ENCODE measurements at regions not wholly inside any gene's neighbourhood (a gene's known extent, or its start where the extent isn't known, plus 50 kb on each side); places are given as distances from the start of the nearest gene placed in this dataset.

- Histone ChIP-seq H3K4me1 (ENCODE audit: control insufficient read depth in 2 of 3, insufficient read depth in 2 of 3, low read depth in 1 of 3, low read length in 3 of 3) (peaks cover 0 to 2% (median 0%) of the 10 kb centered on the region in 3 donors), H3K9ac (ENCODE audit: low read length in 3 of 3) (no peak overlapping the region), H3K27ac (ENCODE audit: low read depth in 2 of 2, low read length in 2 of 2) (no peak overlapping the region), H3K4me3 (ENCODE audit: low read length in 3 of 3) (no peak overlapping the region), H3K36me3 (ENCODE audit: control insufficient read depth in 2 of 3, insufficient read depth in 3 of 3, low read length in 3 of 3) (no peaks in the 10 kb centered on the region), H3K27me3 (ENCODE audit: control insufficient read depth, insufficient read depth, low read length) (no peaks in the 10 kb centered on the region), H3K9me3 (ENCODE audit: control insufficient read depth in 2 of 3, insufficient read depth in 1 of 3, low read length in 3 of 3) (peaks cover 0 to 8% (median 0%) of the 10 kb centered on the region in 3 donors)
- DNase-seq: no peak
- no peak for TF ChIP-seq CTCF (IDR thresholded peaks at IDR 0.05; ENCODE audit: borderline replicate concordance, extremely low read depth, insufficient read depth)
- FAIRE-seq: no peak
- intact Hi-C loops (cut with DNase I): no loop called here
Measured at GRCh38 chr4:4734425-4734824, 125.0 kb upstream of the MSX1 start.

- peaks cover 0 to 2% (median 0%) of the 10 kb centered on the region in 3 donors for H3K4me1 ChIP-seq (ENCODE audit: control insufficient read depth in 2 of 3, insufficient read depth in 2 of 3, low read depth in 1 of 3, low read length in 3 of 3)
- DNase-seq (no peak), FAIRE-seq (no peak)
- intact Hi-C loops (cut with DNase I): no loop called here
- peaks cover 0 to 8% (median 0%) of the 10 kb centered on the region in 3 donors for H3K9me3 ChIP-seq (ENCODE audit: control insufficient read depth in 2 of 3, insufficient read depth in 1 of 3, low read length in 3 of 3)
- H3K4me3 ChIP-seq (ENCODE audit: low read length in 3 of 3): no peak overlapping the region
- H3K36me3 ChIP-seq (ENCODE audit: control insufficient read depth in 2 of 3, insufficient read depth in 3 of 3, low read length in 3 of 3): no peaks in the 10 kb centered on the region
- no peak overlapping the region for H3K27ac ChIP-seq (ENCODE audit: low read depth in 2 of 2, low read length in 2 of 2)
- no peak for TF ChIP-seq CTCF (IDR thresholded peaks at IDR 0.05; ENCODE audit: borderline replicate concordance, extremely low read depth, insufficient read depth)
- no peak overlapping the region for H3K9ac ChIP-seq (ENCODE audit: low read length in 3 of 3)
- no peaks in the 10 kb centered on the region for H3K27me3 ChIP-seq (ENCODE audit: control insufficient read depth, insufficient read depth, low read length)
Measured at GRCh38 chr4:4733663-4734062, 125.8 kb upstream of the MSX1 start.

DNA sequence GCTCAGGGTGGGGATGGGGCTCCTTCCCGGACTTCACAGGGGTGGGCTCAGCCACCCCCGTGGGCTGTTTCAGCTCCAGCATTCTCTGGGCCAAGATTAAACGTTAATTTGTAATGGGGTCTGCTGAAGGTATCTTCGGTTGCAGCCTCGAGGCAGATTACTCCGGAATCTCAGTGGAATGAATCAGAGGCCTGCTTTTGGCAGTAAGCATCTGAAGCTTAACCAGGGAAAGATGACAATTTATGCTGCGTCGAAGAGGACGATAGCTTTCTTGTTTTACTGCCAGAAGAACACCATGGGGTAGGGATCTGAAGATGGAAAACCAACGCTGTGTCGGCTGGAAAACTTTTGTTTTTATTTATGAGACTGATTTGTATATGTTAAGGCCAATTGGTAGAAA, 129.2 kb upstream of the MSX1 start:
- no peak overlapping the region for H3K9ac ChIP-seq (ENCODE audit: low read length in 3 of 3)
- DNase-seq (no peak), FAIRE-seq (no peak)
- H3K27me3 ChIP-seq (ENCODE audit: control insufficient read depth, insufficient read depth, low read length): no peaks in the 10 kb centered on the region
- H3K4me1 ChIP-seq (ENCODE audit: control insufficient read depth in 2 of 3, insufficient read depth in 2 of 3, low read depth in 1 of 3, low read length in 3 of 3): no peaks in the 10 kb centered on the region
- no peak for TF ChIP-seq CTCF (IDR thresholded peaks at IDR 0.05; ENCODE audit: borderline replicate concordance, extremely low read depth, insufficient read depth)
- H3K9me3 ChIP-seq (ENCODE audit: control insufficient read depth in 2 of 3, insufficient read depth in 1 of 3, low read length in 3 of 3): peaks cover 1 to 26% (median 7%) of the 10 kb centered on the region in 3 donors
- H3K4me3 ChIP-seq (ENCODE audit: low read length in 3 of 3): no peak overlapping the region
- intact Hi-C loops (cut with DNase I): no loop called here
- no peaks in the 10 kb centered on the region for H3K36me3 ChIP-seq (ENCODE audit: control insufficient read depth in 2 of 3, insufficient read depth in 3 of 3, low read length in 3 of 3)
- H3K27ac ChIP-seq (ENCODE audit: low read depth in 2 of 2, low read length in 2 of 2): no peak overlapping the region

DNA sequence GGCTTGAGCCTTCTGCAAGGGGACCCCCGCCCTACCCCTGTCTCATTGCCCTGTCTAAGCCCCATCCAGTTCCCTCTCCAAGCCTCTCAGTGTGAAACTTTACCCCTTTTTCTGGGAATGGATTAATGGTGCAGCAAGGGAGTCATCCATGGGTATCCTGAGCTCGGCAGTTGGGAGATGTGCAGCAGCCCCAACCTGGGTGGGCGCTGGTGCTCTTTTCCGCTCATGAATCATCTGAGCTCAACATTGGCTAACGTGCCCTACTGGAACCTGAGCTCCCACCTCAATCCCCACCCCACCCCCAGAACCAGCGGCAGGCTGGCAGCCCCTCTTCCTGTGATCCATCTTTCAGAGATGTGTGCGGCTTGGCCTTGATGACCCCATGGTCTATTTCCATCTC, 130.3 kb upstream of the MSX1 start:
- H3K36me3 ChIP-seq (ENCODE audit: control insufficient read depth in 2 of 3, insufficient read depth in 3 of 3, low read length in 3 of 3): no peaks in the 10 kb centered on the region
- no peak overlapping the region for H3K27ac ChIP-seq (ENCODE audit: low read depth in 2 of 2, low read length in 2 of 2)
- FAIRE-seq (no peak), DNase-seq (peak in 4 of 5 donors; percentile 69 to 79 (median 72))
- intact Hi-C loops (cut with DNase I): no loop called here
- no peak overlapping the region for H3K4me3 ChIP-seq (ENCODE audit: low read length in 3 of 3)
- no peak for TF ChIP-seq CTCF (IDR thresholded peaks at IDR 0.05; ENCODE audit: borderline replicate concordance, extremely low read depth, insufficient read depth)
- H3K9ac ChIP-seq (ENCODE audit: low read length in 3 of 3): no peak overlapping the region
- no peaks in the 10 kb centered on the region for H3K4me1 ChIP-seq (ENCODE audit: control insufficient read depth in 2 of 3, insufficient read depth in 2 of 3, low read depth in 1 of 3, low read length in 3 of 3)
- peaks cover 1 to 29% (median 9%) of the 10 kb centered on the region in 3 donors for H3K9me3 ChIP-seq (ENCODE audit: control insufficient read depth in 2 of 3, insufficient read depth in 1 of 3, low read length in 3 of 3)
- H3K27me3 ChIP-seq (ENCODE audit: control insufficient read depth, insufficient read depth, low read length): no peaks in the 10 kb centered on the region
